Medulla oblongata (tissue), 1 donor: ENCODE measurements at regions not wholly inside any gene's neighbourhood (a gene's known extent, or its start where the extent isn't known, plus 50 kb on each side); places are given as distances from the start of the nearest gene placed in this dataset.

Experiments
- DNase-seq: peaks from one replicate; pipeline ENCODE4 v3.0.0-alpha.2; 2015; ENCODE audit errors: extremely low spot score

GRCh38 chr15:87631775-87632174, 624.8 kb downstream of the NTRK3 start:
- no peak for DNase-seq

- no peak for DNase-seq
Measured at GRCh38 chr15:87631093-87631492, 625.4 kb downstream of the NTRK3 start.

GRCh38 chr15:87628311-87628710, 628.2 kb downstream of the NTRK3 start:
- no peak for DNase-seq

GRCh38 chr15:87626860-87627259, 629.7 kb downstream of the NTRK3 start:
- DNase-seq = no peak

- no peak for DNase-seq
Measured at GRCh38 chr15:87623832-87624231, 632.7 kb downstream of the NTRK3 start.

- DNase-seq = no peak
Measured at GRCh38 chr15:87620393-87620792, 636.1 kb downstream of the NTRK3 start.

GRCh38 chr15:87619161-87619960, 637.2 kb downstream of the NTRK3 start:
- DNase-seq = no peak

- DNase-seq = no peak
Measured at GRCh38 chr15:87618203-87618725, 638.3 kb downstream of the NTRK3 start.

GRCh38 chr15:87614704-87615103, 641.8 kb downstream of the NTRK3 start:
- no peak for DNase-seq

- DNase-seq = no peak
Measured at GRCh38 chr15:87610366-87610765, 646.2 kb downstream of the NTRK3 start.

- DNase-seq = no peak
Measured at GRCh38 chr15:87609894-87610293, 646.6 kb downstream of the NTRK3 start.

- no peak for DNase-seq
Measured at GRCh38 chr15:87609474-87609873, 647.1 kb downstream of the NTRK3 start.

GRCh38 chr15:87608238-87609028, 648.1 kb downstream of the NTRK3 start:
- DNase-seq = no peak

- no peak for DNase-seq
Measured at GRCh38 chr15:87606971-87607370, 649.6 kb downstream of the NTRK3 start.

- peak; percentile 41 for DNase-seq
Measured at GRCh38 chr15:87604857-87605446, 651.6 kb downstream of the NTRK3 start.

GRCh38 chr15:87602371-87602770, 654.2 kb downstream of the NTRK3 start:
- DNase-seq = no peak

GRCh38 chr15:87599616-87600015, 656.9 kb downstream of the NTRK3 start:
- no peak for DNase-seq

- no peak for DNase-seq
Measured at GRCh38 chr15:87597346-87598052, 659.0 kb downstream of the NTRK3 start.

- DNase-seq = no peak
Measured at GRCh38 chr15:87591582-87591981, 665.0 kb downstream of the NTRK3 start.

- DNase-seq = no peak
Measured at GRCh38 chr15:87591042-87591441, 665.5 kb downstream of the NTRK3 start.

- DNase-seq = no peak
Measured at GRCh38 chr15:87589134-87589533, 667.4 kb downstream of the NTRK3 start.

GRCh38 chr15:87582169-87582568, 674.4 kb downstream of the NTRK3 start:
- DNase-seq = no peak
